Smooth muscle cell of the brain vasculature (primary cell): ENCODE measurements at regions not wholly inside any gene's neighbourhood (a gene's known extent, or its start where the extent isn't known, plus 50 kb on each side); places are given as distances from the start of the nearest gene placed in this dataset.

ENCODE experiments used
- DNase-seq: peaks from one replicate; pipeline ENCODE4 v3.0.0-alpha.2; 2012; ENCODE audit warnings: low read depth, low spot score

GRCh38 chr15:37695719-37696118 lies 238.7 kb upstream of the TMCO5A start:
- no peak for DNase-seq

- DNase-seq: no peak
These were observed 235.8 kb upstream of the TMCO5A start for GRCh38 chr15:37698679-37699078.

DNA sequence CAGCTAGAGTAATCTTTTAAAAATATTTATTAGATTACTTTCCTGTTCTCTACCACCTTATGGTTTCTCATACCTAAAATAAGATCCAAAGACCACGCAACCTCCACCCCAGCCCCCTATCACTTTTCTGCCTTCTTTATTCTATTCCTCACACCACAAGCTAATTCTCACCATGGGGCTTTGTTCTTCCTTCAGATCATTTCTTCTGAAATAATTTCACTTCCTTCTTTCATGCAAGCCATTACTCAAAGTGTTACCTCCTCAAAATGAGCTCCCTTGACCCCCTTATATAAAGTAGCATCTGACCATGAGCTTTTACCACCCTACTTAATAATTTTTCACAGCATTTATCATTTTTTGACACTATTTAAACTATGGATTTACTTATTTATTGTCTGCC lies 233.2 kb upstream of the TMCO5A start:
- DNase-seq: no peak

GRCh38 chr15:37709669-37710068 lies 224.8 kb upstream of the TMCO5A start:
- DNase-seq: no peak

GRCh38 chr15:37715101-37715500 lies 219.3 kb upstream of the TMCO5A start:
- no peak for DNase-seq

DNA sequence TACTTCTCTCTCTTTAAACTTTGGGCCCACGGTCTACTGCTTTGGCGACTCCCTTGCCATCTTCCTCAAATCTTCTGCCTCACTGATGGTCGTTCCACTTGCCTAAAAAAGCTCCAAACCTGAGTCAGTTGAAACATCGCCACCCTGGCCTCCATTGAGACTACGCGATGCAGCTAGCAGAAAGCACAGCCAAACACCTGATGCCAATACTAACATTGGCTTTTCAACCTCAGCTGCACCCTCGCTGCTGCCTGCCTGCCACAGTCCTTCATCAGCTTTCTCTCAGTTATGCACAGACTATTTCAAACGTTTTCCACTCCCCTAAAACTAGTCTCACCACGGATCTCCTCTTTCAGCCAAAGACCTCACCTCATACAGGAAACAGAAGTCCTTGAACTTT lies 214.2 kb upstream of the TMCO5A start:
- DNase-seq: no peak

- no peak for DNase-seq
These were observed 203.2 kb upstream of the TMCO5A start for GRCh38 chr15:37731146-37731746.

- peak; percentile 40 for DNase-seq
These were observed 200.8 kb upstream of the TMCO5A start for GRCh38 chr15:37733628-37734027.

DNA sequence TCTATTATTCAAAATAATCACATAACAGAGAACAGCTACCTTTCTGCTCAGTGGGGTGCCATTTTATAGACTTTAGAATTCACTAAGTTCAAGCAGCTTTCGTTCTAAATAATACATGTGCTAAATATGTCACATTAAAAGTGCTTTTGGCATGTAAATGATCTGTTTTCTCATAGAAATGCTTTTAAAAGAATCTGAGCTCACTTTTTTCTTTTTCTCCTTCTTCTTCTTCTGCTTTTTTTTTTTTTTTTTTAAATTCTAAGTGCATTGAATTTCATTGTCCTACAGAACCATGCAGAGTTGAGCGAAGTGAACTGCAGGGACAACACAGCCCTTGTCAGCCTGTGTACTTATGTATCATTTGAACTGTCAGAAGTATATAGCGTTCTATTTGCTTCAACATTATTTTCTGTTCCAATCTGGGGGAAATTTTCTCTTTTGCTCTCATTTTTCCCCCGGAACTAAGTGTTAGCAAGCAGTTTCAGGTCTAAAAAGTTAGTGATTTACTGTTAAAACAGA lies 193.8 kb upstream of the TMCO5A start:
- no peak for DNase-seq

DNA sequence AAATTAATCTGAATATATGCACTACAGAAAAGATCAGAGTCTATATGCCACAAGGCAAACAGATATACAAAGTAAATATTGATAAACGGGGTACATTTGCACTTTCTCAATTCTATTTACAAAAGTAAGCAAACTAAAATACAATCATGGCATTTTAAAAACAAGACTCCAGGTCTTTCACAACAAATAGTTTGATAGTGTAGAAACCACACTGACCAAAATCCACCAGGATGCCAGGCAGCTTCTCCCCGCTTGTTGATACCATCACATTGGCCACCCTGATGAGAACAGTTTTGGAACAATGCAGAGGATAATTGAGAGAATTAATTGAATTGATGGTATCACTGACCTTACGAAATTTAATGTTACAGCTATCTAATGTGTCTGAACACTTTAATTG lies 190.6 kb upstream of the TMCO5A start:
- no peak for DNase-seq

GRCh38 chr15:37744521-37744920 lies 189.9 kb upstream of the TMCO5A start:
- no peak for DNase-seq

DNA sequence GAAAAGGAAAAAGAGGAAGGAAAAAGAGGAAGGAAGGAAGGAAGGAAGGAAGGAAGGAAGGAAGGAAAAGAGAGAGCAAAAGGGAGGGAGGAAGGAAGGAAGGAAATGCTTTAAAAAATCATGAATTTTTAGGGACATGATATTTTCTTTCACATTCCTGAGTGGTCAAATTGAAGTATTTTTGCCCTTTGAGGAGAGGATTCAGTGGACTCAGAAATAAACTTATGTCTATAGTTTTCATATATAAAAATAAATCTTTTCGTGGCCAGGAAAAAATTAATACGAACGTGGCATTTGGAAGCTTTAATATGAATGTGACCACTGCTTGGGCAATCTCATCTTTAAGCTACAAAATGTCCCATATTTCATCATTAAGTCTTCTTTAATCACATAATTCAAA lies 183.0 kb upstream of the TMCO5A start:
- no peak for DNase-seq

GRCh38 chr15:37756407-37756806 lies 178.0 kb upstream of the TMCO5A start:
- DNase-seq: no peak

DNA sequence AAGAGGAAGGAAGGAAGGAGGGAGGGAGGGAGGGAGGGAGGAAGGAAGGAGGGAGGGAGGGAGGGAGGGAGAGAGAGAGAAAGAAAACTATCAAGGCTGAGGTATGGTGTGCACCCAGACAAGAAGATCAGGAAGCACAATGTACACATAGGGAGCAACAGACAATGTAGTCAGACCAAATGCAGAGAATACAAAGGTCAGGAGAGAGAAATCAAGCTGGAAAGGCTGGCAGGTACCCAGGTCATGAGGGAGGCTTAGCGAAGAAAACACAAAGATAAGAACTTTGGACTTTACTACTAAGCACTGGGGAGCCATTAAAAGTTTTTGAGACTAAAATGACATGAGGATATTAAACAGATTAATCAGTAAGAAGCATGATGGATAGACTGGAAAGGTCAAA lies 176.0 kb upstream of the TMCO5A start:
- DNase-seq: no peak

GRCh38 chr15:37764733-37765191 lies 169.7 kb upstream of the TMCO5A start:
- DNase-seq: no peak

DNA sequence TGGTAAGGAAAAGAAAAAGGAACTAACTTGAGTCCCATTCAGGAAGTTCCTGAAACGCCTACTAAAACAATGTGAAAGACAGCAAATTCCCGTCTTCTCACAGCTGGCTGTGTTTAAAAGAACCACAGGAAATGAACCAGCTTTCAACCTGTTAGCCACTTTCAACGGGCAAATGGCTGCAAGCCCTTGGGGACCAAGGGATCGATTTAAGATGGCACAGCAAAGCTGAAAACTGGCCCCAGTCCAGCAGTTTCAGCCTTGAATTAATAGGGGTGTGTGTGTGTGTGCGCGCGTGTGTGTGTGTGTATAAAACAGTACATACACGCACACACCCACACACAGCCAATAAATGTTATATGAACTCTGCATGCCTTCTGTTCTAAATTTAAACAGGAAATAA lies 168.7 kb upstream of the TMCO5A start:
- no peak for DNase-seq

- DNase-seq: no peak
These were observed 166.5 kb upstream of the TMCO5A start for GRCh38 chr15:37767841-37768455.

DNA sequence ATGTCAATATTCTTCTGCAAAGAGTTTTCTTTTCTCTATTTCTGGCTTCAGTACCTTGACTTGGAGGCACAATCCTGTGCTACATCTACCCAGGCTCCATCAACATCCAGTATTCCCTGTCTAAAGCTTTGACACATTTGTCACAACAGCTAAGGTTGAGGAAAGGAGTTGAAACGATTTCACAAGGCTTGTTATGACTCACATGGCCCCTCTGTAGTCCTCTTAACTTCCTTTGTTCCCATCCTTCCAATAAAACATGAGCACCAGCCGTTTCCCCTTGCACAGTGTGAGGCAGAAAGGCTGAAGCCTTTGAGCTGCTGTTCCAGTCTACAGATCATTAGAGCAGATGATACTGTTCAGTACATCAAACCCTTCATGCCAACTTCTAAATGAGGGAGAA lies 163.0 kb upstream of the TMCO5A start:
- DNase-seq: no peak

GRCh38 chr15:37773111-37773860 lies 161.2 kb upstream of the TMCO5A start:
- DNase-seq: no peak

GRCh38 chr15:37774961-37775360 lies 159.5 kb upstream of the TMCO5A start:
- no peak for DNase-seq

- DNase-seq: no peak
These were observed 157.4 kb upstream of the TMCO5A start for GRCh38 chr15:37777006-37777405.

GRCh38 chr15:37783290-37783689 lies 151.2 kb upstream of the TMCO5A start:
- DNase-seq: no peak

GRCh38 chr15:37788330-37788729 lies 146.1 kb upstream of the TMCO5A start:
- DNase-seq: no peak
